Liver (tissue), 8 donors: ENCODE measurements at regions not wholly inside any gene's neighbourhood (a gene's known extent, or its start where the extent isn't known, plus 50 kb on each side); places are given as distances from the start of the nearest gene placed in this dataset.

ENCODE experiments used
- DNase-seq: peaks from one replicate; pipeline ENCODE4 v3.0.0-alpha.2; 2017; ENCODE audit warnings: low spot score
- H3K27ac ChIP-seq, 2 donors: one replicate each; pipeline ENCODE4 v1.7.0; 2013; ENCODE audit warnings: inconsistent platforms in 2 of 2, low read length in 2 of 2, control low read depth in 1 of 2, low read depth in 1 of 2, mild to moderate bottlenecking in 1 of 2
- H3K27me3 ChIP-seq, 4 donors: one replicate each; pipeline versions ENCODE4 v1.6.1 to v1.7.0; 2013; ENCODE audit warnings: low read length in 3 of 4, inconsistent platforms in 1 of 4, mild to moderate bottlenecking in 1 of 4, moderate library complexity in 1 of 4; ENCODE audit not compliant: control insufficient read depth in 4 of 4, insufficient read depth in 4 of 4
- H3K36me3 ChIP-seq, 4 donors: one replicate each; pipeline versions ENCODE4 v1.6.1 to v1.7.0; 2013; ENCODE audit warnings: low read length in 3 of 4, mild to moderate bottlenecking in 3 of 4, low read depth in 1 of 4, moderate library complexity in 1 of 4; ENCODE audit not compliant: control insufficient read depth in 4 of 4, insufficient read depth in 3 of 4
- H3K4me1 ChIP-seq, 4 donors: one replicate each; pipeline versions ENCODE4 v1.6.1 to v1.7.0; 2013; ENCODE audit warnings: low read length in 3 of 4, mild to moderate bottlenecking in 3 of 4, moderate library complexity in 1 of 4; ENCODE audit not compliant: control insufficient read depth in 4 of 4, insufficient read depth in 4 of 4
- H3K4me3 ChIP-seq, 3 donors: one replicate each; pipeline versions ENCODE4 v1.6.1 to v1.7.0; 2013; ENCODE audit warnings: low read length in 3 of 3, control low read depth in 1 of 3, low read depth in 1 of 3, mild to moderate bottlenecking in 1 of 3
- H3K9ac ChIP-seq, 2 donors: one replicate each; pipeline ENCODE4 v1.7.0; 2013; ENCODE audit warnings: low read length in 2 of 2, mild to moderate bottlenecking in 2 of 2, moderate library complexity in 2 of 2, control low read depth in 1 of 2, low read depth in 1 of 2
- H3K9me3 ChIP-seq, 4 donors: one replicate each; pipeline versions ENCODE4 v1.6.1 to v1.7.0; 2013; ENCODE audit warnings: low read length in 3 of 4; ENCODE audit not compliant: control insufficient read depth in 4 of 4
- CTCF ChIP-seq: fragments of 150-350 bp; IDR thresholded peaks from 2 replicates; pipeline ENCODE4 v1.5.1; 2017; ENCODE audit warnings: improper control_type of control experiment, low read depth, low read length; ENCODE audit not compliant: missing input control
- FOXA2 ChIP-seq: IDR thresholded peaks from 2 replicates; pipeline ENCODE4 v1.6.1; 2016; ENCODE audit warnings: antibody characterized with exemption
- GABPA ChIP-seq, 2 donors: IDR thresholded peaks in 1 of 2; conservative IDR thresholded peaks in 1 of 2; 2 replicates each; pipeline ENCODE4 v1.6.1; 2016; ENCODE audit warnings: antibody characterized with exemption in 2 of 2, mild to moderate bottlenecking in 1 of 2, moderate library complexity in 1 of 2
- HNF4A ChIP-seq, 2 donors: conservative IDR thresholded peaks; 2 replicates each; pipeline ENCODE4 v1.6.1; 2016; ENCODE audit warnings: antibody characterized with exemption in 2 of 2, mild to moderate bottlenecking in 2 of 2
- HNF4G ChIP-seq: IDR thresholded peaks from 2 replicates; pipeline ENCODE4 v1.6.1; 2016; ENCODE audit warnings: antibody characterized with exemption
- JUND ChIP-seq, 2 donors: IDR thresholded peaks; 2 replicates each; pipeline ENCODE4 v1.6.1; 2016; ENCODE audit warnings: antibody characterized with exemption in 2 of 2
- RAD21 ChIP-seq, 2 donors: IDR thresholded peaks; 2 replicates each; pipeline ENCODE4 v1.6.1; 2016; ENCODE audit warnings: antibody characterized with exemption in 2 of 2, mild to moderate bottlenecking in 2 of 2
- SP1 ChIP-seq: IDR thresholded peaks from 2 replicates; pipeline ENCODE4 v1.6.1; 2018; ENCODE audit warnings: antibody characterized with exemption, mild to moderate bottlenecking
- YY1 ChIP-seq: IDR thresholded peaks from 2 replicates; pipeline ENCODE4 v1.6.1; 2016; ENCODE audit warnings: antibody characterized with exemption, mild to moderate bottlenecking
- WGBS: extraction: QIAGEN DNeasy Blood & Tissue Kit; methylation state at CpG from one replicate; pipeline ENCODE4 v1.1.7; 2013; 5-methylcytosine and 5-hydroxymethylcytosine counted together
- TF ChIP-seq, protein P1 (sequence below): IDR thresholded peaks from 2 replicates; pipeline ENCODE4 v1.6.1; 2016; ENCODE audit warnings: antibody characterized with exemption
- TF ChIP-seq, protein P2 (sequence below): IDR thresholded peaks from 2 replicates; pipeline ENCODE4 v1.6.1; 2016; ENCODE audit warnings: antibody characterized with exemption
- donor health status: healthy.
- donor health status: healthy.
- donor health status: healthy.
- donor health status: healthy.
- donor health status: healthy.

DNA sequence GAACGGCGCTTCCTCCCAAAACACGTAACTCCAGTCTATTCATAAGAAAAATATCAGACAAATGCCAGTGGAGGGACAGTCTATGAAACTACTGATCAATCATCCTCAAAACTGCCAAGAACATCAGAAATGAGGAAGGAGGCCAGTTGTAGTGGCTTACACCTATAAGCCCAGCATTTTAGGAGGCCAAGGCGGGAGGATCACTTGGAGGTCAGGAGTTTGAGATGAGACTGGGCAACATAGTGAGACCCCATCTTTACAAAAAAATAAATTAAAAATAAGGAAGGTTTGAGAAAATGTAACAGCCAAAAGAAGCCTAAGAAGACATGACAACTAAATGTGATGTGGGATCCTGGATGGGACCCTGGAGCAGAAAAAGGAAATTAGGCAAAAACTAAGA, 58.9 kb upstream of the MIER3 start (continued):
- TF ChIP-seq, protein P1, sequence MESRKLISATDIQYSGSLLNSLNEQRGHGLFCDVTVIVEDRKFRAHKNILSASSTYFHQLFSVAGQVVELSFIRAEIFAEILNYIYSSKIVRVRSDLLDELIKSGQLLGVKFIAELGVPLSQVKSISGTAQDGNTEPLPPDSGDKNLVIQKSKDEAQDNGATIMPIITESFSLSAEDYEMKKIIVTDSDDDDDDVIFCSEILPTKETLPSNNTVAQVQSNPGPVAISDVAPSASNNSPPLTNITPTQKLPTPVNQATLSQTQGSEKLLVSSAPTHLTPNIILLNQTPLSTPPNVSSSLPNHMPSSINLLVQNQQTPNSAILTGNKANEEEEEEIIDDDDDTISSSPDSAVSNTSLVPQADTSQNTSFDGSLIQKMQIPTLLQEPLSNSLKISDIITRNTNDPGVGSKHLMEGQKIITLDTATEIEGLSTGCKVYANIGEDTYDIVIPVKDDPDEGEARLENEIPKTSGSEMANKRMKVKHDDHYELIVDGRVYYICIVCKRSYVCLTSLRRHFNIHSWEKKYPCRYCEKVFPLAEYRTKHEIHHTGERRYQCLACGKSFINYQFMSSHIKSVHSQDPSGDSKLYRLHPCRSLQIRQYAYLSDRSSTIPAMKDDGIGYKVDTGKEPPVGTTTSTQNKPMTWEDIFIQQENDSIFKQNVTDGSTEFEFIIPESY: no peak

- Histone ChIP-seq H3K4me3 (no peak overlapping the region), H3K27me3 (no peaks in the 10 kb centered on the region), H3K36me3 (no peaks in the 10 kb centered on the region), H3K27ac (no peak overlapping the region), H3K4me1 (no peaks in the 10 kb centered on the region), H3K9ac (no peak overlapping the region), H3K9me3 (no peaks in the 10 kb centered on the region)
- 84% methylated on average over 2 of the region's 2 CpGs for WGBS
- TF ChIP-seq, protein P1: no peak
- TF ChIP-seq SP1: no peak
- no peak for TF ChIP-seq HNF4G
- TF ChIP-seq, protein P2, sequence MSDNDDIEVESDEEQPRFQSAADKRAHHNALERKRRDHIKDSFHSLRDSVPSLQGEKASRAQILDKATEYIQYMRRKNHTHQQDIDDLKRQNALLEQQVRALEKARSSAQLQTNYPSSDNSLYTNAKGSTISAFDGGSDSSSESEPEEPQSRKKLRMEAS: no peak
- no peak for TF ChIP-seq GABPA (IDR thresholded peaks at IDR 0.05 in 1 of 2, conservative IDR thresholded peaks at IDR 0.05 in 1 of 2)
- DNase-seq: no peak
These were observed 60.6 kb upstream of the MIER3 start for GRCh38 chr5:57012511-57012910.

DNA sequence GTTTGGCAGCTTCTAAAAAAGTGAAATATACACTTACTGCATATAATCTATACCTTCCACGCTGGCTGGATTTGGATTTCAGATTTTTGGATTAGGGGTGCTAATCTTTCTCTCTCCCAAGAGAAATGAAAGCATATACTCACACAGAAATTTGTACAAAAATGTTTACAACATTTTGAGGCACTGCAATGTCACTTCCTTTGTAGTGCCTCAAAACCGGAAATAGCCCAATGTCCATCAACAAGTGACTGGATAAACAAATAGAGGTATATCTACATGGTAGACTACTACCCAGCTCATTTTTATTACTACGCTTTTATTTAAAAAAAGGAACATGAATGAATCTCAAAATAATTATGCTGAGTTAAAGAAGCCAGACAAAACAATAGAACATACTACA, 74.0 kb upstream of the MIER3 start:
- 89% methylated on average over 3 of the region's 3 CpGs for WGBS
- no peaks in the 10 kb centered on the region for H3K4me1 ChIP-seq
- no peak for DNase-seq
- H3K4me3 ChIP-seq: no peak overlapping the region
- no peak overlapping the region for H3K9ac ChIP-seq
- no peaks in the 10 kb centered on the region for H3K27me3 ChIP-seq
- H3K36me3 ChIP-seq: no peaks in the 10 kb centered on the region
- no peak overlapping the region for H3K27ac ChIP-seq
- TF ChIP-seq HNF4A (conservative IDR thresholded peaks at IDR 0.05) (no peak), JUND (IDR thresholded peaks at IDR 0.05) (no peak), YY1 (no peak), CTCF (no peak), FOXA2 (no peak)
- no peaks in the 10 kb centered on the region for H3K9me3 ChIP-seq

DNA sequence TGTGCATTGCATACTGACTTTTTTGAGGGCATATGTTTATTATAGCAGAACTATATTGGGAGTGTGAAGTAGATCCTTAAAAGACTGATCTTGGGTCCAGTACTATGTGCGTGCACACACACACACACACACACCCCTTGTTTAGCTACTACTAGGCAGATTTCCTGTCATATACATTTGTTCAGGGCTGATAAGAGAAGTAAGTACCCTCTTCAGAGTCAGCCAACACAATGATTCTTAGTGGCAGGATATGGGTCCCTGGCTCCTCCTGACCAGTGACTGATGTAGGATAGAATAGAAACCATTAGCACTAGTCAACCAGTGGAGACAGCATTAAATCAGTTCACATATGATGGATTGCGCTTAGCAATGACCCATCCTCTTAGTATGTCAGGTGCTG, 76.2 kb upstream of the MIER3 start:
- Histone ChIP-seq H3K27me3 (no peaks in the 10 kb centered on the region), H3K4me3 (no peak overlapping the region), H3K9me3 (no peaks in the 10 kb centered on the region), H3K9ac (no peak overlapping the region), H3K27ac (no peak overlapping the region), H3K36me3 (no peaks in the 10 kb centered on the region), H3K4me1 (no peaks in the 10 kb centered on the region)
- TF ChIP-seq, protein P1: no peak
- TF ChIP-seq YY1 (no peak), RAD21 (IDR thresholded peaks at IDR 0.05) (no peak), FOXA2 (no peak)
- TF ChIP-seq, protein P2: no peak
- 90% methylated on average over 2 of the region's 2 CpGs for WGBS
- DNase-seq: no peak
